Trophoblast cell (in vitro differentiated cells and primary cell): ENCODE measurements at regions not wholly inside any gene's neighbourhood (a gene's known extent, or its start where the extent isn't known, plus 50 kb on each side); places are given as distances from the start of the nearest gene placed in this dataset.

Experiments
- DNase-seq, 2 donors: peaks; one replicate each; pipeline ENCODE4 v3.0.0-alpha.2; 2016
- H2AFZ ChIP-seq: 2 replicates; pipeline ENCODE4 v1.6.1; 2013; ENCODE audit warnings: low read length, moderate library complexity, mild to moderate bottlenecking; ENCODE audit not compliant: insufficient read depth, poor library complexity
- H2AK5ac ChIP-seq: 2 replicates; pipeline ENCODE4 v1.6.1; 2013; ENCODE audit warnings: mild to moderate bottlenecking, low read length
- H2BK120ac ChIP-seq: 2 replicates; pipeline ENCODE4 v1.6.1; 2013; ENCODE audit warnings: low read length, mild to moderate bottlenecking, moderate library complexity; ENCODE audit not compliant: insufficient read depth, poor library complexity
- H2BK12ac ChIP-seq: 2 replicates; pipeline ENCODE4 v1.6.1; 2013; ENCODE audit warnings: mild to moderate bottlenecking, low read length, moderate library complexity
- H2BK5ac ChIP-seq: 2 replicates; pipeline ENCODE4 v1.6.1; 2013; ENCODE audit warnings: low read length, low read depth, moderate library complexity, mild to moderate bottlenecking; ENCODE audit not compliant: poor library complexity
- H3K14ac ChIP-seq: 2 replicates; pipeline ENCODE4 v1.6.1; 2013; ENCODE audit warnings: mild to moderate bottlenecking, low read length
- H3K18ac ChIP-seq: 2 replicates; pipeline ENCODE4 v1.6.1; 2013; ENCODE audit warnings: mild to moderate bottlenecking, low read length
- H3K23ac ChIP-seq: 2 replicates; pipeline ENCODE4 v1.6.1; 2013; ENCODE audit warnings: low read length
- H3K27ac ChIP-seq: 2 replicates; pipeline ENCODE4 v1.5.1; 2013; ENCODE audit warnings: low read depth, mild to moderate bottlenecking, inconsistent platforms, low read length, moderate library complexity
- H3K27me3 ChIP-seq: 2 replicates; pipeline ENCODE4 v1.6.1; 2013; ENCODE audit warnings: inconsistent platforms, mild to moderate bottlenecking, low read length, moderate library complexity; ENCODE audit not compliant: insufficient read depth
- H3K36me3 ChIP-seq, 2 experiments: 1 replicate in 1 of 2; 2 replicates in 1 of 2; pipeline ENCODE4 v1.6.1; 2013; ENCODE audit warnings: low read length in 2 of 2, mild to moderate bottlenecking in 2 of 2, moderate library complexity in 1 of 2; ENCODE audit not compliant: insufficient read depth in 2 of 2, control insufficient read depth in 1 of 2
- H3K4ac ChIP-seq: 2 replicates; pipeline ENCODE4 v1.6.1; 2013; ENCODE audit warnings: low read depth, mild to moderate bottlenecking, low read length, moderate library complexity
- H3K4me1 ChIP-seq, 2 experiments: 1 replicate in 1 of 2; 2 replicates in 1 of 2; pipeline ENCODE4 v1.6.1; 2013; ENCODE audit warnings: low read length in 2 of 2, mild to moderate bottlenecking in 2 of 2, moderate library complexity in 1 of 2; ENCODE audit not compliant: insufficient read depth in 2 of 2, control insufficient read depth in 1 of 2
- H3K4me2 ChIP-seq: 2 replicates; pipeline ENCODE4 v1.6.1; 2013; ENCODE audit warnings: inconsistent platforms, mild to moderate bottlenecking, low read length, moderate library complexity
- H3K4me3 ChIP-seq: 2 replicates; pipeline ENCODE4 v1.5.1; 2013; ENCODE audit warnings: mild to moderate bottlenecking, low read depth, low read length, inconsistent platforms
- H3K79me1 ChIP-seq: one replicate; pipeline ENCODE4 v1.6.1; 2013; ENCODE audit warnings: low read length
- H3K79me2 ChIP-seq: 2 replicates; pipeline ENCODE4 v1.6.1; 2013; ENCODE audit warnings: low read length, mild to moderate bottlenecking; ENCODE audit not compliant: control insufficient read depth, insufficient read depth, poor library complexity
- H3K9ac ChIP-seq: 2 replicates; pipeline ENCODE4 v1.6.1; 2013; ENCODE audit warnings: mild to moderate bottlenecking, low read length
- H3K9me3 ChIP-seq: 2 replicates; pipeline ENCODE4 v1.6.1; 2013; ENCODE audit warnings: low read depth, mild to moderate bottlenecking, control low read depth, inconsistent platforms, low read length; ENCODE audit not compliant: insufficient read depth
- H4K12ac ChIP-seq: 2 replicates; pipeline ENCODE4 v1.6.1; 2013; ENCODE audit warnings: low read depth, mild to moderate bottlenecking, low read length, moderate library complexity
- H4K8ac ChIP-seq: 2 replicates; pipeline ENCODE4 v1.6.1; 2013; ENCODE audit warnings: low read depth, mild to moderate bottlenecking, low read length, moderate library complexity
- H4K91ac ChIP-seq: one replicate; pipeline ENCODE4 v1.6.1; 2013; ENCODE audit warnings: low read depth, mild to moderate bottlenecking, low read length, moderate library complexity
- WGBS: extraction: QIAGEN DNeasy Blood & Tissue Kit; methylation state at CpG from one replicate; pipeline ENCODE4 v1.1.7; 2013; ENCODE audit warnings: missing lambda C conversion rate; ENCODE audit not compliant: insufficient read length, insufficient coverage; ENCODE audit errors: extremely low coverage; 5-methylcytosine and 5-hydroxymethylcytosine counted together

DNA sequence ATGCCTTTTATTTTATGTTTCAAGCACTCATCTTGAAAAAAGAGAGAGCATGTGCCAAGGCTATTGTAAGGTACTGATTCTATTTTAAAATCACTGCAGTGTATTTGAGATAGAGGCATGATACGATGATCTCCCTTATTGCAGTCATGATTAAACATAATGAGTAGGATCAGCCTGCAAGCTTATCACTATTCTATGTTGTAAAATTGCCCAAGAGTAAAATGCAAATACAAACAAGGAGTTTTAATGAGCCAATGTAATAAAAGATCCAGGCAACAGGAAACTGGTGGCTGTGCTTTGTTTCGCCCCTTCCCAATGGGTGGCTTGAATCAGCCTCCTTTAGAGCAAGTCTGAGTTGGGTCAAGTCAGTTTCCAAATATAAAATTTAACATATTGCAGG is 116.4 kb upstream of the RBMS1 start:
- Histone ChIP-seq H3K14ac (no peak overlapping the region), H4K91ac (no peak overlapping the region), H3K18ac (no peak overlapping the region), H3K27ac (no peak overlapping the region), H4K12ac (no peak overlapping the region), H3K9me3 (no peaks in the 10 kb centered on the region), H3K4ac (no peak overlapping the region), H3K4me1 (peaks cover 2 to 3% of the 10 kb centered on the region in 2 experiments), H3K9ac (no peak overlapping the region), H3K27me3 (no peaks in the 10 kb centered on the region), H2AFZ (no peak overlapping the region), H2BK5ac (no peak overlapping the region), H3K4me3 (no peak overlapping the region), H2BK120ac (no peak overlapping the region), H3K4me2 (no peak overlapping the region), H3K79me1 (peaks cover 2% of the 10 kb centered on the region), H3K23ac (no peak overlapping the region), H2AK5ac (no peak overlapping the region), H3K79me2 (no peaks in the 10 kb centered on the region), H3K36me3 (no peaks in the 10 kb centered on the region), H4K8ac (no peak overlapping the region), H2BK12ac (no peak overlapping the region)
- DNase-seq = no peak
- WGBS = no CpG with 5 or more reads among the region's 2 CpGs

DNA sequence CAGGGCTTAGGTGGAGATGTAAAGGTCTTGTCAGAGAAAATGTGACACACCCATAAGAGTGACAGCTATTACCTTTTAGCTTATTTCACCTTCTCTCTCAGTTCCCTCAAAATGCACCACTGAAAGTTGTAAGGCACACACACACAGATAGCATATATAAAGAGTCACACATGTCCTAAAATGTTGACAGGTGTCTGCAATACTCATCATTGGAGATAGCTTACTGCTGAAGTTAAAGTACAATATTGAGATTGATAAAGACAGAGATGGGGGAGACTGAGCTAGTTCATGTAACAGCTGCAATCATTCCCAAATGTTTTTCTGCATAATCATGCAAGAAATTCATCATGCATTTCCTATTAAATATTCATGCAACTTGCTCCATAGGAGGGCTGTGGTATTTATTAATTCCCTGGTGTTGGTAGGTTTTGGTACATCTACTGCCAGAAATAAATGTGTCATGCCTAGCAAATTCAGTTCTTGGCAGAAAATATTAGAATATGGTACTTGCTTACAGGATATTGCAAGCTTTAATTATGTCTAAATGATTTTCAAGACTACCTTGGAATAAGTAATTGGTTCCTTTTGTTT is 118.8 kb upstream of the RBMS1 start:
- DNase-seq = no peak
- no peak overlapping the region for H3K4me2 ChIP-seq
- H3K79me1 ChIP-seq = peaks cover 2% of the 10 kb centered on the region
- H3K23ac ChIP-seq = no peak overlapping the region
- H2BK120ac ChIP-seq = no peak overlapping the region
- no peak overlapping the region for H3K14ac ChIP-seq
- no peaks in the 10 kb centered on the region for H3K27me3 ChIP-seq
- H3K27ac ChIP-seq = no peak overlapping the region
- H3K4me1 ChIP-seq = peaks cover 2 to 3% of the 10 kb centered on the region in 2 experiments
- no peaks in the 10 kb centered on the region for H3K9me3 ChIP-seq
- no peak overlapping the region for H4K91ac ChIP-seq
- no peak overlapping the region for H4K12ac ChIP-seq
- no peak overlapping the region for H2BK12ac ChIP-seq
- no peak overlapping the region for H2AK5ac ChIP-seq
- no peak overlapping the region for H3K4ac ChIP-seq
- no peak overlapping the region for H3K18ac ChIP-seq
- H3K36me3 ChIP-seq = no peaks in the 10 kb centered on the region
- H2AFZ ChIP-seq = no peak overlapping the region
- no peak overlapping the region for H4K8ac ChIP-seq
- no peaks in the 10 kb centered on the region for H3K79me2 ChIP-seq
- no peak overlapping the region for H2BK5ac ChIP-seq
- no peak overlapping the region for H3K9ac ChIP-seq
- H3K4me3 ChIP-seq = no peak overlapping the region

GRCh38 chr2:160613466-160614153 is 120.0 kb upstream of the RBMS1 start:
- H3K79me1 ChIP-seq = peaks cover 2% of the 10 kb centered on the region
- no peak overlapping the region for H3K4me3 ChIP-seq
- no peak overlapping the region for H2BK120ac ChIP-seq
- no peaks in the 10 kb centered on the region for H3K79me2 ChIP-seq
- no peak overlapping the region for H4K8ac ChIP-seq
- no peak overlapping the region for H2BK5ac ChIP-seq
- H4K91ac ChIP-seq = no peak overlapping the region
- H2AFZ ChIP-seq = no peak overlapping the region
- WGBS = no CpG with 5 or more reads among the region's 1 CpG
- no peak overlapping the region for H3K4me2 ChIP-seq
- H3K4me1 ChIP-seq = peaks cover 2 to 3% of the 10 kb centered on the region in 2 experiments
- no peaks in the 10 kb centered on the region for H3K9me3 ChIP-seq
- no peak overlapping the region for H4K12ac ChIP-seq
- no peaks in the 10 kb centered on the region for H3K36me3 ChIP-seq
- no peak for DNase-seq
- H3K27me3 ChIP-seq = no peaks in the 10 kb centered on the region
- no peak overlapping the region for H3K14ac ChIP-seq
- no peak overlapping the region for H2AK5ac ChIP-seq
- no peak overlapping the region for H2BK12ac ChIP-seq
- no peak overlapping the region for H3K23ac ChIP-seq
- no peak overlapping the region for H3K4ac ChIP-seq
- H3K18ac ChIP-seq = no peak overlapping the region
- no peak overlapping the region for H3K9ac ChIP-seq
- H3K27ac ChIP-seq = no peak overlapping the region

- Histone ChIP-seq H3K4ac (no peak overlapping the region), H3K4me3 (no peak overlapping the region), H3K79me1 (peaks cover 2% of the 10 kb centered on the region), H4K91ac (peak overlapping the region; percentile 80), H3K4me1 (peaks cover 2 to 3% of the 10 kb centered on the region in 2 experiments), H2BK120ac (peak overlapping the region; percentile 51), H3K23ac (no peak overlapping the region), H4K8ac (peak overlapping the region; percentile 47), H3K36me3 (no peaks in the 10 kb centered on the region), H3K9ac (no peak overlapping the region), H3K4me2 (no peak overlapping the region), H2BK12ac (peak overlapping the region; percentile 80), H2AFZ (no peak overlapping the region), H3K27ac (peak overlapping the region; percentile 52), H3K9me3 (no peaks in the 10 kb centered on the region), H3K14ac (no peak overlapping the region), H3K18ac (peak overlapping the region; percentile 59), H3K27me3 (no peaks in the 10 kb centered on the region), H4K12ac (no peak overlapping the region), H2BK5ac (peak overlapping the region; percentile 73), H3K79me2 (no peaks in the 10 kb centered on the region), H2AK5ac (peak overlapping the region; percentile 54)
- DNase-seq = no peak
These were observed 120.8 kb upstream of the RBMS1 start for GRCh38 chr2:160614391-160614790.
